ENCODE measurements at regions not wholly inside any gene's neighbourhood (a gene's known extent, or its start where the extent isn't known, plus 50 kb on each side); places are given as distances from the start of the nearest gene placed in this dataset.

- Histone ChIP-seq H3K4me1 (no peaks in the 10 kb centered on the region), H3K27ac (no peak overlapping the region), H3K36me3 (no peaks in the 10 kb centered on the region), H3K4me3 (replicated peaks in 1 of 3) (no peak overlapping the region), H3K27me3 (no peaks in the 10 kb centered on the region), H3K9me3 (no peaks in the 10 kb centered on the region)
- intact Hi-C loops (cut with DNase I): no loop called here
- TF ChIP-seq CTCF (IDR thresholded peaks at IDR 0.05): no peak
- no peak for TF ChIP-seq POLR2A (IDR thresholded peaks at IDR 0.05)
- WGBS, 2 donors: 98% methylated on average over 2 of the region's 2 CpGs
- no peak for DNase-seq
Observed at GRCh38 chr2:220151341-220151740, 523.9 kb downstream of the SLC4A3 start.

GRCh38 chr2:220152281-220152935, 525.0 kb downstream of the SLC4A3 start:
- Histone ChIP-seq H3K36me3 (no peaks in the 10 kb centered on the region), H3K27me3 (no peaks in the 10 kb centered on the region), H3K4me3 (replicated peaks in 1 of 3) (no peak overlapping the region), H3K27ac (no peak overlapping the region), H3K4me1 (no peaks in the 10 kb centered on the region), H3K9me3 (no peaks in the 10 kb centered on the region)
- 80% methylated on average over 4 of the region's 4 CpGs for WGBS, 2 donors
- no peak for DNase-seq
- intact Hi-C loops (cut with DNase I): no loop called here
- TF ChIP-seq CTCF (IDR thresholded peaks at IDR 0.05) (no peak), POLR2A (IDR thresholded peaks at IDR 0.05) (no peak)

GRCh38 chr2:220153118-220153517, 525.7 kb downstream of the SLC4A3 start:
- intact Hi-C loops (cut with DNase I): no loop called here
- no peak for DNase-seq
- Histone ChIP-seq H3K27ac (no peak overlapping the region), H3K4me3 (replicated peaks in 1 of 3) (no peak overlapping the region), H3K27me3 (no peaks in the 10 kb centered on the region), H3K4me1 (no peaks in the 10 kb centered on the region), H3K36me3 (no peaks in the 10 kb centered on the region), H3K9me3 (no peaks in the 10 kb centered on the region)
- 94 to 95% methylated on average over 4 of the region's 4 CpGs for WGBS, 2 donors
- TF ChIP-seq POLR2A (IDR thresholded peaks at IDR 0.05) (no peak), CTCF (IDR thresholded peaks at IDR 0.05) (no peak)

GRCh38 chr2:220154304-220154703, 526.9 kb downstream of the SLC4A3 start:
- TF ChIP-seq POLR2A (IDR thresholded peaks at IDR 0.05) (no peak), CTCF (IDR thresholded peaks at IDR 0.05) (no peak)
- no peak overlapping the region for H3K4me3 ChIP-seq (replicated peaks in 1 of 3)
- WGBS, 2 donors: 84 to 89% methylated on average over 1 of the region's 1 CpG

GRCh38 chr2:220157312-220157711, 529.9 kb downstream of the SLC4A3 start:
- no peak for DNase-seq
- WGBS, 2 donors: 93 to 97% methylated on average over 3 of the region's 3 CpGs
- Histone ChIP-seq H3K27ac (no peak overlapping the region), H3K4me3 (replicated peaks in 1 of 3) (no peak overlapping the region), H3K36me3 (no peaks in the 10 kb centered on the region), H3K9me3 (no peaks in the 10 kb centered on the region), H3K27me3 (no peaks in the 10 kb centered on the region), H3K4me1 (no peaks in the 10 kb centered on the region)
- TF ChIP-seq CTCF (IDR thresholded peaks at IDR 0.05): no peak
- intact Hi-C loops (cut with DNase I): no loop called here

More at GRCh38 chr2:220154304-220154703, 526.9 kb downstream of the SLC4A3 start:
- intact Hi-C loops (cut with DNase I): no loop called here
- no peaks in the 10 kb centered on the region for H3K9me3 ChIP-seq
- DNase-seq: no peak
- no peak overlapping the region for H3K27ac ChIP-seq
- H3K27me3 ChIP-seq: no peaks in the 10 kb centered on the region
- H3K4me1 ChIP-seq: no peaks in the 10 kb centered on the region
- H3K36me3 ChIP-seq: no peaks in the 10 kb centered on the region

All from thyroid gland (tissue), 4 donors.